ENCODE measurements at regions not wholly inside any gene's neighbourhood (a gene's known extent, or its start where the extent isn't known, plus 50 kb on each side); places are given as distances from the start of the nearest gene placed in this dataset.

DNA sequence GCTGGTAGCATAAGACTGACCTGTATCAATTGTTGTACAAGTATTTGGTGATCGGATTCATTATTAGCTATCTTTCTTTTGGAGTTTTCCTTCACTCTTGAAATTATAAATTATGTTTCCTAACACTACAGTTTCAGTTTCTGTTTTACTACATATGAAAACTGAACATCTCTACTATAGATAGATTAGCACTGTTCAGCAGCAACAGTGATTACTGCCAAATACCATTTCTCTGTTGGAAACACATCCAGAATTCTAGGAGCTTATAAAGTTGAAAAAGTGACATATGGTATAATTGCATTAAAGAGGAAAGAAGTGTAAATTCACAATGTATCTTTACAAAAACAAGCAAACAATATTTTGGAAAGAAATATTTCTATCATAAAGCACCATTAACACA, 118.5 kb upstream of the GRIA4 start (continued):
- no peak for TF ChIP-seq ZNF280D (tag by site-specific recombination; IDR thresholded peaks at IDR 0.05)
- no peak for TF ChIP-seq SETDB1 (IDR thresholded peaks at IDR 0.05; ENCODE audit: insufficient read length, low read length)

- H3K4me3 ChIP-seq (ENCODE audit: low read depth, low read length): no peak overlapping the region
- no peaks in the 10 kb centered on the region for H3K36me3 ChIP-seq (ENCODE audit: control insufficient read depth in 2 of 2, insufficient read depth in 1 of 2, low read length in 2 of 2)
- H3K27ac ChIP-seq (ENCODE audit: extremely low read depth, low read depth, low read length): no peak overlapping the region
- H3K4me1 ChIP-seq (ENCODE audit: control insufficient read depth, insufficient read depth, low read length): no peaks in the 10 kb centered on the region
- H3K9me3 ChIP-seq (ENCODE audit: control insufficient read depth, insufficient read depth, low read depth, low read length): no peaks in the 10 kb centered on the region
- TF ChIP-seq ZNF311 (tag by site-specific recombination; IDR thresholded peaks at IDR 0.05; ENCODE audit: borderline replicate concordance) (no peak), ZNF423 (tag by site-specific recombination; IDR thresholded peaks at IDR 0.05) (no peak), SCRT2 (tag by site-specific recombination; IDR thresholded peaks at IDR 0.05) (no peak), ZNF138 (tag by site-specific recombination; IDR thresholded peaks at IDR 0.05; ENCODE audit: borderline replicate concordance) (no peak), ZNF324 (tag by site-specific recombination; IDR thresholded peaks at IDR 0.05) (no peak), ZNF404 (tag by site-specific recombination; IDR thresholded peaks at IDR 0.05) (no peak), ZNF837 (tag by site-specific recombination; IDR thresholded peaks at IDR 0.05) (no peak), ZNF623 (tag by site-specific recombination; IDR thresholded peaks at IDR 0.05) (no peak)
- TF ChIP-seq, protein P1, sequence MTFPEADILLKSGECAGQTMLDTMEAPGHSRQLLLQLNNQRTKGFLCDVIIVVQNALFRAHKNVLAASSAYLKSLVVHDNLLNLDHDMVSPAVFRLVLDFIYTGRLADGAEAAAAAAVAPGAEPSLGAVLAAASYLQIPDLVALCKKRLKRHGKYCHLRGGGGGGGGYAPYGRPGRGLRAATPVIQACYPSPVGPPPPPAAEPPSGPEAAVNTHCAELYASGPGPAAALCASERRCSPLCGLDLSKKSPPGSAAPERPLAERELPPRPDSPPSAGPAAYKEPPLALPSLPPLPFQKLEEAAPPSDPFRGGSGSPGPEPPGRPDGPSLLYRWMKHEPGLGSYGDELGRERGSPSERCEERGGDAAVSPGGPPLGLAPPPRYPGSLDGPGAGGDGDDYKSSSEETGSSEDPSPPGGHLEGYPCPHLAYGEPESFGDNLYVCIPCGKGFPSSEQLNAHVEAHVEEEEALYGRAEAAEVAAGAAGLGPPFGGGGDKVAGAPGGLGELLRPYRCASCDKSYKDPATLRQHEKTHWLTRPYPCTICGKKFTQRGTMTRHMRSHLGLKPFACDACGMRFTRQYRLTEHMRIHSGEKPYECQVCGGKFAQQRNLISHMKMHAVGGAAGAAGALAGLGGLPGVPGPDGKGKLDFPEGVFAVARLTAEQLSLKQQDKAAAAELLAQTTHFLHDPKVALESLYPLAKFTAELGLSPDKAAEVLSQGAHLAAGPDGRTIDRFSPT (tag by site-specific recombination; IDR thresholded peaks at IDR 0.05): no peak
- ChIA-PET CTCF (no interaction called here), POLR2A (no interaction called here)
Observed at GRCh38 chr11:105490333-105490732, 119.5 kb upstream of the GRIA4 start.

DNA sequence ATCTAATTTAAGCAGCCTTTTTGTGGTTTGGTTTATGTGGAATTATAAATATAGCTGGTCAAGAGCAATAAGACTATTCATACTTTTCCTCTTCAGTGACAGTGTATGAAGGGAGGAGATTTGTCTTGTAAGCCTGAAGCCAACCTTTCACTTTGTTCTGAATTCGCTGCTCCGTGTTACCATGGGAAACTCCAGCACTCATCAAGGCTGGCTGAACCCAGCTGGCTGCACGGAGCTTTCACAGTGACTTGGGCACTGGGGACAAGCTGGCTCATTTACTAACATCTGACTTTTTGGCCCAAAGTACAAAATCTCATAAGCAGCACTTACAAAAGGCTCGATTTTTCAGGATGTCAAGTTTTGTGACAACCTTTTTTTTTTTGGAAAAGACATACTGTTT, 120.4 kb upstream of the GRIA4 start:
- CTCF ChIA-PET: no interaction called here
- H3K4me1 ChIP-seq (ENCODE audit: control insufficient read depth, insufficient read depth, low read length): no peaks in the 10 kb centered on the region
- POLR2A ChIA-PET: no interaction called here
- H3K9me3 ChIP-seq (ENCODE audit: control insufficient read depth, insufficient read depth, low read depth, low read length): no peaks in the 10 kb centered on the region
- no peak overlapping the region for H3K27ac ChIP-seq (ENCODE audit: extremely low read depth, low read depth, low read length)
- no peak for TF ChIP-seq ZBTB20 (tag by site-specific recombination; IDR thresholded peaks at IDR 0.05)
- TF ChIP-seq BCL6B (tag by site-specific recombination; IDR thresholded peaks at IDR 0.05): no peak
- TF ChIP-seq ZNF518A (tag by site-specific recombination; conservative IDR thresholded peaks at IDR 0.05; ENCODE audit: low read depth): no peak
- no peak for TF ChIP-seq ZNF391 (tag by site-specific recombination; IDR thresholded peaks at IDR 0.05; ENCODE audit: borderline replicate concordance, low read depth)
- H3K4me3 ChIP-seq (ENCODE audit: low read depth, low read length): no peak overlapping the region
- no peaks in the 10 kb centered on the region for H3K36me3 ChIP-seq (ENCODE audit: control insufficient read depth in 2 of 2, insufficient read depth in 1 of 2, low read length in 2 of 2)
